ENCODE measurements at regions not wholly inside any gene's neighbourhood (a gene's known extent, or its start where the extent isn't known, plus 50 kb on each side); places are given as distances from the start of the nearest gene placed in this dataset.
"Not testable (repeated sequence)": the region's sequence is repeated elsewhere in the genome, so short reads cannot be mapped to it uniquely, and the experiment has no call there.

- not testable (repeated sequence) for TF ChIP-seq CTCF, POLR2AphosphoS5, EP300 (IDR thresholded peaks at IDR 0.05)
These were observed 118.5 kb downstream of the NPIPB11 start for GRCh38 chr16:29287871-29288535.
